ENCODE measurements at regions not wholly inside any gene's neighbourhood (a gene's known extent, or its start where the extent isn't known, plus 50 kb on each side); places are given as distances from the start of the nearest gene placed in this dataset.

DNA sequence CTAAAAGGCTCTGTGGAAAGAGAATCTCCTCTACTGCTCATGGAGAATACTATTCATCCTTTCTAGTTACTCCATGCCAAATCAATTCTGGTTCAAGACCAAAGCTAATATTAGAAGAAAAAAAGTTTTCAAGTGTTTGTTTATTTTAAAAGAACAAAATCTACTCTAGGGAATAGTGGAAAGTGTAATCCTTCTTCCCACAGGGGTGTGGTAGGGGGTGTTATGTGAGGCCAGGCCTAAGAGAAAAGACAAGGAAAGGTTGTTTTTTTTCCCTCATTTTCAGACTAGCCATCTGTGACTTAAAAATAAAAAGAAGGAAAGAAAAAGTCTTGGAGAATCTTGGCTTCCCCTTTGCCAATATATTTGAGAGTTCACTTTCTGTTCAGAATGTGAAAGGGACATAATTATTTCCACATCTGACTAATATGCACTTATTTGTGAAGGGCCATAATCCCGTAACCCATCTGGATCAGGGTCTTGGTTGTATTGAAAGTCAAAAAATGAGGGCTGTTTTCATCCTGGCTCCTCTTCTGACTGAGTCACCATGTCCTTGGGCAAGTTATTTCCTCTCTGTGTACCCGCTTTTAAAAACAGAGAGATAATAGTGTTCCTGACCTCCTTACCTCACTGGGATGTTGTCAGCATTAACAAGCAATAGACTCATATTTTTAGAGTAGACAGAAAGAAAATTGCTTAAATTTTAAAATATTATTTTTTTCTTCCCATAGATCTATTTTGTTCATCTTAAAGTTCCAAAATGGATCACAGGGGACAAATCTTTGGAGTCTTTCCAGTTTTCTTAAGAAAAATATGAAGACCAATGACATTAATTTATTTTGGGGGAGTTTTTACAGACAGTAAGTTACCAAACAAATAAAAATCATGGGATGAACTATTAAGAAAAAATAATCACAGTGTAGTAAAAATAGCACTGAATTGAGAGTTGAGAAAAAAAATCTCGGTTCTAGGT, 233.7 kb downstream of the IBTK start:
- no peak for DNase-seq (ENCODE audit: low read depth)

DNA sequence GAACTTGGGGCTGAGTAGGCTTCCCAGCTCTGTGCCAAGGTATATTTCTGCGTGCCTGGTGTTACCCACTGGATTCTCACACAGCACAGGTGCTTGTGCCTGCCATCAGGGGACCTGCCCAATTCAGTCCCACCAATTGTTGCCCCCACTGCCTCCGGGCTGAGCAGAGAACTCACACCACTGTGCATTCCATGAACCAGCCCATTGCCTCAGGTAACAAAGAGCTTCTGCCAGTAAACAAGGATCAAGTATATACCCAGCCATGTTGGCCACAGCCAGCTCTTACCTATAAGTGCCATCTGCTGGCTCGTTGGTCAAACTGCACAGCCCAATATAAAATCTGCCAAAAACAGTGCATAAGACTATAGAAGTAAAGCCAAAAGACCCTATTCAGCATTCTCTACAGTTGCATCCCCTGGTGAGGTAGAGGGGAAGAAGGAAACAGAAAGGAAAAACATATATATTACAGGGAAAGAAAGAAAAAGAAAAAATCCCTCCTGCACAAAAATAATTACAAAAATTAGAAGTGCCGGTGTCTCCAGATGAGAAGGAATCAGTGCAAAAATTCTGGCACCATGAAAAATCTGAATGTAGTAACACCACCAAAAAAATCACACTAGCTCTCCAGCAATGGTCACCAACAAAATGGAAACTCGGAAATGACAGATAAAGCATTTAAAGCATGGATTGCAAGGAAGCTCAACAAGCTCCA, 241.4 kb downstream of the IBTK start:
- no peak for DNase-seq (ENCODE audit: low read depth)

DNA sequence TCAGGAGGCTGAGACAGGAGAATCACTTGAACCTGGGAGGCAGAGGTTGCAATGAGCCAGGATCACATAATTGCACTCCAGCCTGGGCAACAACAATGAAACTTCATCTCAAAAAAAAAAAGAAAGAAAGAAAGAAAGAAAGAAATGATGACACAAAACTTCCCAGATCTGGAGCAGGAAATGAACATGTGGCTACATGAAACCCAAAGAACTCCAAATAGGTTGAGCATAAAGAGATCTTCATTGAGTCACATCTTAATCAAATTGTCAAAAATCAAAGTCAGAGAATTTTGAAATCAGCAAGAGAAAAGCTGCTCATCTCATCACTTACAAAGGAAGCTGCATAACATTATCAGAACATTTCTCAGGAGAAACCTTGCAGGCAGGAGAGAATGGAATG, 247.0 kb downstream of the IBTK start:
- DNase-seq (ENCODE audit: low read depth): no peak

DNA sequence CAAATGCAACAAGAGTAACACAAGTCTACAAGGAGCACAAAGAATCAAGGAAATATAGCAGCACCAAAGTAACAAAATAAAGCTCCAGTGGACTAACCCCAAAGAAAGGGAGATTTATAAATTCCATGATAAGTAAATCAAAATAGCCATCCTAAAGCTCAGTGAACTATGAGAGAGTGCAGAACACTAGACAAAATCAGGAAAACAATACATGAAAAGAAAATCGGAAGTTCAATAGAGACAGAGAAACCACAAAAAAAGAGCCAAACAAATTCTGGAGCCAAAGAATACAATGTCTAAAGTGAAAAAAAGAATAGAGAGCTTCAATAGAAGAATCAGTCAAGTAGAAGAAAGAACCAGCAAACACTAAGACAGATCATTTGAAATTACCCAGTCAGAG, 247.3 kb upstream of the TENT5A start:
- DNase-seq (ENCODE audit: low read depth): no peak

DNA sequence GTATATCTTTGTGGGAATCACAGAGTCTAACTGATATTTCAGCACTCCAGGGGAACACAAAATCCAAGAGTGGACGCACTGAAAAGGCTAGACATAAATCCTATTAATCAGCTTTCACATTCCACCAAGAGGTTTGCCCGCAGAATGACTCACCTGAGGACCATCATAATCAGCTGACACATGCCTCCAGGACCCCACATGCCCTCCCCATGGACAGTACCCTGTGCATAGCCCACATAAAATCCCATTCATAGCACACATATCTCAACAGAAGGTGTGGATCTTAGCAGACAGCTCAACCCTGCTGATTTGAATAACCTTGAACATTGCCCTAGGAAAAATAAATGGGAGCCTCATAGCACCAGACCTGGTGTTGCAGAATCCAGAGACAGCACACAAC, 246.8 kb upstream of the TENT5A start:
- no peak for DNase-seq (ENCODE audit: low read depth)

DNA sequence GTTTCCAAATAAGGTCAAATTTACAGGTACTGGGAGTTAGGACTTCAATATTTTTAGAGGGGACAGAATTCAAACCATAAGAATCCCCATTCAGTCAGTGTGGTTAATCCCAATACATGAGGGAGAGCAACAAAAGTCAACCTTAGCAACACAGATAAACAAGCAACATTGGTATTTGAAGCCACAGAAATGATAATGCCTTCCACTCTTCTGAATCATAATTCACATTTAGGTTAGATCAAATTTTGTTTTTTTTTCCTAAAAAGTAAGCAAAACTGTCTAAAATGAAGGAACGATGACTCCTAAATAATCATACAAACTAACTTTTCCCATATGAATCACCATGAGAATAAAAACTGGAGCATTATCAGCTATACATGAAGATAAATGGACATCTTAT, 246.0 kb upstream of the TENT5A start:
- no peak for DNase-seq (ENCODE audit: low read depth)

DNA sequence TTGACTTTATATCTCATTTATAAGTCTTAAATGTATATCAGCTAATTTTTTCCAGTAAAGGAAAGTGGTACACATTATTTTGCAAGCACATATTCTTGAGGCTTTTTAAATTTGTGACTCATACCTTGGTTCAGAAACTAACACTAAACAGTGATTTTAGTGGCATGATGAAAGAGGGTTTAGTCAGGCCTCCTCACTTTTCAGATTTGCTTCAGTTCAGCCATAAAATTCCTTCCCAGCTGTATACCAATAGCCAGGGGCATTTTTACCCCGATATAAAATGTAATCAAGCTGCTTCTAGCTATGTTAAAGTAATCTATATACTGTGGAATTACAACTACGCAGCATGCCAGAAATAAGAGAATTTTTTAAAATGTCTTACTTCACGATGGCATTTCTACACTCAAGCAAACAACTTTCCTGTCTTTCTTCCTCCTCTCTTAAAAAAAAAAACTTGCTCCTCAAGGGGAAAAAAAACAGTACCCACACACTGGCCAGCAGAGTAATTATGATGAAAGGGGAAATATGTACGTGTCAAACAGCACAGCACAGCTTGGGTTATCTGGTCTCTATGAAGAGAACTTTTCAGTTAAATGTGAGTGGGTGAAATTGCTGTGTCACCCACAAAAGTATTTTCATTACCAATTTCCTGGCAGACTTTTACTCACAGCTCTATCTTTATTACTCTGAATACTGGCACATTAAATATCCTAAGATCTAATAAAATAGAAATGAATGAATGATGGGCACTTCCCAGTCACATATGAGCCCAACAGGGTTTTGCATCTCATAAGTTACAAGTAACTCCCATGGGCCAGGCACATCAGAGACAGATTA, 244.8 kb upstream of the TENT5A start:
- DNase-seq (ENCODE audit: low read depth): no peak

DNA sequence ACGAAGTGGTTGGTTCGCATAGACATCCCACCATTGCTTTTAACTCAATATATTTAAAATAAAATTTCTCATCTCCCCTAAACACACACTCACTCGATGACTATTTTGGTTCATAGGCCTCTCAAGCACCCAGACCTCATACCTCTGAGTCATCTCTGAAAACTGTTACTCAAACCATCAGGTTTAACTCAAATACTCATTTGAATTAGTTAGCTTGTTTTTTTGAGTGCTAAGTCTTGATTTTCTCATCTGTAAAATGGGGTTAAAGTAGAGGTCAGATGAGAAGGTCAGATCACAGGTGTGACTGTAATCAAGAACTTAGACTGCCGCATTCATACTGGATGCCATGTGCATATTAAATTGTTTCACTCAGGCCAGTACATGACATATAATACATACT, 243.9 kb upstream of the TENT5A start:
- DNase-seq (ENCODE audit: low read depth): no peak

DNA sequence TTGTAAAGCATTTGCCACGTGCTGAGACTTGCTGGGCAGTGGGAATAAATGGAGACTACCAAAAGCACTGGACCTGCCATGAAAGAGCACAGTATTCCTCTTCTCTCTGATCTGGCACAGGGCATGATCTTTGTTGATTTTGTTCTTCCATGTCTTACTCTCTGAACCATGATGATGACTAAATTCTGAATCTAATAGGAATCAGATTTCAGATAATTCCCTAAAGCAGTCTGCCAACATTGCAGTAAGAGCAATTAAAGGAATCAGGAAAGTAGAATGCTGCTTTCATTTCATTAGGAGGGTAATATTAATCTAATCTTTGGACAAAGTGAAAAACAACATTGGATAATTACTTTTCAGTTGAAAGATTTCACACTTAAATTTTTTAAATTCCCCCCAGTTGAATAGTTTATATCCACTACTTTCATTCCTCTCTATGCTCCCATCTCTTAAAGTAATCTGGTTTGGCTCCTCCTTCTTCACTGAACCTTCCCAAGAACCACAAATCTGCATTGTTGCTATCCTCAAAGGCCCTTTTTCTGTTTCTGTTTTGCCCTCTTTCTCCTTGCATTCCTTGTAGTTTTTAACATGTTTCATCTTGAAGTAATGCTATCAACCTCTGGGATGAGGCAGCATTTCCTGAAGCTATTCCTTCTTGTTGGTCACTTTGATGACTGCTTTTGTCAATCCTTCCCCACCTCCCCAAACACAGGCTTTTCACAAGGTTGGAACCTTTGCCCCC, 243.2 kb upstream of the TENT5A start:
- no peak for DNase-seq (ENCODE audit: low read depth)

DNA sequence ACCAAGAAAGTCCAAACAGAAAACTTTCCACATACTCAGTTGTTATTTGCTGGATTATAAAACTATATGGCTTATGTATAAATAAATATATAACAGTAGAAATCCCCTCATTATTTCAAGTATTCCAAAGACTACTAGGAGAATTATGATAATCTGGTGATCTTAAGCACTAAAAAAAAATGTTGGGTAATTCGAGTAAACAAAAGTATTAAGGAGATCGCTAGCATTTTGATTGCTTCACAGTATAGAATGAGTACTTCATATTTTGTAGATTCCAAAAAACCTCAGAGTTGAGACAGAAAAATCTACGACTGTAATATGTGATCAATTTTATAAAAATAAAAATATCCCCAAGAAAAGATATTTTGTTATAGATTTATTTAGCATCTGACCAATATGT, 236.4 kb upstream of the TENT5A start:
- no peak for DNase-seq (ENCODE audit: low read depth)

DNA sequence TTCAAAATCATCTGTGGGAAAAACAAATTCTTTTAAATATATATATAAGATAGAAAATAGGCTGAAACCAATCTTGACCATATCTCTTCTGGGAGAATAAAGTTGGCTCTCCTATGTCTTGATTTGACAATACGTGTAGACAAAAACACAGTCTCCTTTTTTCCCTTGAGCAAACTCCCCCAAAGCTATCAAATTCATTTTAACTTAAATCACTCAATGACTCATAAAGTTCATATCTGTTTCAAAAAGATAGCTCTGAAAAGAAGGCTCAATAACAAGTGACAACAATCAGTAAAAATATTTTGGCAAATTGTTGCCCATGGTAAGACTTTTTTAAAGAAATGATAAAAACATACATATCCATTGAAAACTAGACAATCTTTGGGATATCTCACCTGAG, 236.0 kb upstream of the TENT5A start:
- DNase-seq (ENCODE audit: low read depth): no peak

DNA sequence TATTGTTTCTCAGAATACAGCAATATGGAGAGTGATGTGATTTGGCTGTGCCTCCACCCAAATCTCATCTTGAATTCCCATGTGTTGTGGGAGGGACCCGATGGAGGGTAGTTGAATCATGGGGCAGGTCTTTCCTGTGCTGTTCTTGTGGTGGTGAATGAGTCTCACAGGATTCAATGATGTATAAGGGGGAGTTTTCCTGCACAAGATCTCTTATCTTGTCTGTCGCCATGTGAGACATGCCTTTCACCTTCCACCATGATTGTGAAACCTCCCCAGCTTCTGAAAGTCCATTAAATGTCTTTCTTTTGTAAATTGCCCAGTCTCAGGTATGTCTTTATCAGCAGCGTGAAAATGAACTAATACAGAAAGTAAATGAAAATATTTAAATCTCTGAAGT, 234.8 kb upstream of the TENT5A start:
- DNase-seq (ENCODE audit: low read depth): no peak

DNA sequence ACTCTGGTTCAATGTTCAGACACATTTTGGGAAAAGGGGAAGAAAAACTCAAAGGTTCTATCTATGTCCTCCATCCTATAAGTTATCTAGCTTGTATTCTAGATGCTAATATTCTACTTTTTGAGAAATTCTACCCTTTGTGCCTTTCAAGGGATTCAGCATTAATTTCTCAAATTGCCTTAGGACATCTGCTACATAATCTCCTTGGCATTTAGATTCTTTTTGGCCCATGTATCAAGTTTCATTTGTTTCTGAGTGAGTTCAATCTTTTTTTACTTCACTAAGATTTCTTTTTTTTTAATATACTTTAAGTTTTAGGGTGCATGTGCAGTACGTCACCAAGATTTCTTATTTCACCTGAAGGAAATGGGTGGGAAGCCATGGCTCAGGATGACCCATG, 232.7 kb upstream of the TENT5A start:
- DNase-seq (ENCODE audit: low read depth): no peak

DNA sequence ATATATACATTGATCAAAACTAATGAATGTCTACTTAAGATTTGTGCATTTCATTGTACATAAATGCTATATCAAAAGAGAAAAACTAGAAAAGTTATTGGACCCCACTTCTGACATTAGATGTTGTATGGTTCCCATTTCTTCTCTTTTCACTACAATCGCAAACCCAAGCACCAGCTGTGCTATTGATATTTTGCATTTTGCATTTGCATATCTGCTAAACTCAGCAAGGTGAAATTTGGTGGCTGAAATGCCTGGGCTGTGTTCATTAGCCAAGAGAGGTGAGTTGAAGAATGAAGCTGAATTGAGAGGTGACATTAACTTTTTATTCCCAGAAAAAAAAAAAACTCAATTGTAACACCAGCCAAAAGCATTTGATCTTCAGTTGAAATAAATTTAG, 232.1 kb upstream of the TENT5A start:
- no peak for DNase-seq (ENCODE audit: low read depth)

DNA sequence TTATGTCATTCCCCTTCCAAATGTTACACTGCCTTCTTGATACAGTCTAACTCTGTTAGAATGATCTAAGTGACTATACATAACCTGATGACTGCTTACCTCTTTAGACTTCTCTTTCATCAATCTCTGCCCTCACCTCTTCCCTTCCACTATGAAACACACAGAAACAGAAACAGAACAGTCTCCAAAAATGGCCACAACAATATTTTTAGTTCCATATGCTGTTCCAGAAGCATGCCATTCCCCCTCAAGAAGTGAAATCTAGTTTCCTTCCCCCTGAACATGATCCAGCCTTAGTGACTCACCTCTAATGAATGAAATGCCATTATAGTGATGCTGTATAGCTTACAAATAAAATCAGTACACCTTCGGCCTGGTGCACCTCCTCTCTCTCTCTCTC, 229.3 kb upstream of the TENT5A start:
- DNase-seq (ENCODE audit: low read depth): peak; percentile 67

DNA sequence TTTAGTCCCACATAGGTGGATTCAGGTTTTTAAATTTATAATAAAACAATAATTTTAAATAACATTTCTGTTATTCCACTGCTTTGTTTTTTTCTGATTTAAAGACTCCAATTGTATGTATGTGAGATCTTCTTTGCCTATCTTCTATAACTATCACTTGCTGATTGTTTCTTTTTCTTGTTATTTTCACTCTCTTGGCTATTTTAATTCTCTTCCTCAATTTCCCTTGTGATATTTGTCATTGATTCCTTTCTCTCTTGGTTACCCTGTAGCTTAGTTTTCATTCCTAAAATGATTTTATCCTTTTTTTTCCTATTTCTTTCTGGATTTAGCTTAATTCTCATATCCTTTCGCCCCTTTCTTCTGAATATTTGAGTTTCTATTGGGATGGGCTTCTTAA, 227.3 kb upstream of the TENT5A start:
- DNase-seq (ENCODE audit: low read depth): no peak

DNA sequence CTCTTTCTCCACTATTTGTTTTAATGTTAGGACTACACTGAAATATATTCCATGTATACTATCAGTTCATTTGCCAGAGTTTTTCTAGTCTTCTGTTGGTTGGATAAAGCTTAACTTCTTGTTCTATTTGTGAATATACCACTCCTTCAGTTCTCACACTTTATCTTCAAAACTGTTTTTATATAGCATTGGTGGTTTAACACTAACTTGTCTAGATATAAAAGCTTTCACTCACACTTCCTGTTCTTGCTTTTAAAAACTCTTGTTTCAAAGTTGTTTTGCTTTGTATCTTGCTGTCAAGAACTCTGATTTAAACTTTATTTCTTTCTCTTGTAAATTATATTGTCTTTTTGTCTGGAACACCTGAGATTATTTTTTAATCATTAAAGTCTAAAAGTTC, 226.8 kb upstream of the TENT5A start:
- no peak for DNase-seq (ENCODE audit: low read depth)

DNA sequence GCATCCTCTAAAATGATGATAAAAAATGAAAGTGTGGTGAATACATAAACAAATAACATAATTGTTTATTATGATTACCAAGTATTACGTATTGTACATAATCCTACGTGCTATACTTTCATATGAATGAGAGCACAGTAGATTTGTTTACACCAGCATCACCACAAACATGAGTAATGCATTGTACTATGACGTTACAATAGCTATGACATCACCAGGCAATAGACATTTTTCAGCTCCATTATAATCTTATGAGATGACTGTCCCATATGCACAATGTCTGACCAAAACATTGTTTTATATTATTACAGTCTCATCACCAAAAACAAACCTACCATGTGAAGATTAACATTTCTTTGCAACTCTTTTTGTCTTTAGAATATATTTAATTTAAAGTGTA, 225.7 kb upstream of the TENT5A start:
- DNase-seq (ENCODE audit: low read depth): no peak

DNA sequence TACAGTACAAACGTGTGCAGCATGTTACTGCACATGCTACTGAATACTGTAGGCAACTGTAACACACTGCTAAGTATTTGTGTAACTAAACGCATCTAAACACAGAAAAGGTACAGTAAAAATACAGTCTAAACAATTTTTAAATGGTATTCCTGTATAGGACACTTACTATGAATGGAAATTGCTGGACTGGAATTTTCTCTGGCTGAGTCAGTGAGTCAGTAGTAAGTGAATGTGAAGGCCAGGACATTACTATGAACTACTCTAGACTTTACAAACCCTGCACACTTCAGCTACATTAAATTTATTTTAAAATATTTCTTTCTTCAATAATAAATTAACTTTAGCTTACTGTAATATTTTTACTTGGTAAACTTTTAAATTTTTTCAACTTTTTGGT, 225.0 kb upstream of the TENT5A start:
- DNase-seq (ENCODE audit: low read depth): no peak

DNA sequence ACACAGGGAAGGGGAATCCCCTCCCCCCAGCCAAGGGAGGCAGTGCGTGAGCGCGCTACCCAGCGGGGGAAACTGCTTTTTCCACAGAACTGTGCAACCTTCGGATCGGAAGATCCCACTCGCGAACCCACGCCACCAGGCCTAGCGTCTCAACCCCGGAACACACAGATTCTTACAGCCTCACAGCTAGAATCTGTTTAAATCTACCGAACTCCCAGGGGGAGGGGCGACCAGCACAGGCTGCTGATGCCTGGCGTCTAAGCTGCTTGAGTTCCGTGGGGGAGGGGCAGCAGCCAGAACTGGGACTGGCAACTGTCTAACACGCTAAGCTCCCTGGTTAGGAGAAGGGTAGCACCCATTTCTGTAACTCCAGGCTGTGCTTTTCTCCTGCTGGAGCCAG, 217.3 kb upstream of the TENT5A start:
- no peak for DNase-seq (ENCODE audit: low read depth)

DNA sequence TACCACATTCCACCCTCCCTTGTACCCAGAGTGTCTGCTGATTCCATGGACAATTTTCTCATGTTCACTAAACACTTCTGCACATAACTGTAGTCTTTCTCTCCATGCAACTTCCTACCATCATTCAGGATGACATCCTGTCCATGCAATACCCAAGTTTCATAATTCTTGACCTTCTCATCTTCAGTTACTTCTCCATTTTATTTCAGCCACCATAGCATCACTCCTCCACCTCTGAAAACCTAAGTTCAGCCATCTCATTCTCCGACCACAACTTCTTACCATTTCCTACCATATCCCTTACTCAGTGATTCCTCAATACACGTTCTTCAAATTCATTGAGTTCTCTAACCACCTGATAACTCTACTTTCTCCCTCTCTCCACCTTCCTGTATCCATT, 216.5 kb upstream of the TENT5A start:
- no peak for DNase-seq (ENCODE audit: low read depth)

DNA sequence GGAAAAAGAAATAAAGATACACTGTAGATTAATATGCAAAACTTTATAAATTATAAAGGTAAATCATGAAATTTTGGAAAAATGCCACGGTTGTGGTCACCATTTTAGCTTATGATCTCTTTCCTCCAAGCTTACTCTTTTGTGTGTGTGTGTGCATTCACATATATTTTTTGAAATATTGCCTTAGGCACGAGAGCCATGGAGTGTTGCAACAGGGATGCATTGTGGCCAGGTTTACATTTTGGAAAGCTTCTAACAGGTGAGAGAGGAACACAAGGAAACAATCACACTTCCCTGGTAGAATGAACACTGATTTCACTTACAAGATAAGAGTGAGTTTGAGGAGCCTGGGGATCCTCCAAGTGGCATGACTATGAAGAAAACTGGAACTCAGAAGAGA, 214.5 kb upstream of the TENT5A start:
- no peak for DNase-seq (ENCODE audit: low read depth)

All from non-pigmented ciliary epithelial cell (primary cell).